HG03097 (cell line): ENCODE measurements at regions not wholly inside any gene's neighbourhood (a gene's known extent, or its start where the extent isn't known, plus 50 kb on each side); places are given as distances from the start of the nearest gene placed in this dataset.

Source experiments
- ATAC-seq: cut with Tn5 transposase; IDR thresholded peaks from one replicate; pipeline ENCODE4 v1.9.1; 2021; ENCODE audit not compliant: unreplicated experiment, low FRiP score

DNA sequence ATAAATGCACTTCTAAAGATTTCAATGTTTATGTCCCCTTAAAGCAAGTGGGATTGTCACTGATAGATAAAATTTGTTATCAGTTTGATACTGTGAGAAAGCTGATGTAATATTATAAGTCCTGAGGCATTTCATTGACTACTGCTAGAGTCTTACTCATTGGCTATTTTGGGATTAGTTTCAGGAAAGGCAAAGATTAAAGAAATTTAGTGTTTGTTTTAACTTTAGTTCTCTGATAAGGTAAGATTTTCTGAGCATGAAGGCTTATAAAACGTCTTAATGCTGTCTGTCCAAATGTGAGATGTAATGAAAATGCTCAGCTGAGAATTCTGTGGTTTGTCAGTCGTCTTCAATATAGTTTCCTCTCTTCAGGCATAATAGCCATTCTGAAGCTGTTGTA lies 886.4 kb upstream of the CDH2 start:
- no peak for ATAC-seq

DNA sequence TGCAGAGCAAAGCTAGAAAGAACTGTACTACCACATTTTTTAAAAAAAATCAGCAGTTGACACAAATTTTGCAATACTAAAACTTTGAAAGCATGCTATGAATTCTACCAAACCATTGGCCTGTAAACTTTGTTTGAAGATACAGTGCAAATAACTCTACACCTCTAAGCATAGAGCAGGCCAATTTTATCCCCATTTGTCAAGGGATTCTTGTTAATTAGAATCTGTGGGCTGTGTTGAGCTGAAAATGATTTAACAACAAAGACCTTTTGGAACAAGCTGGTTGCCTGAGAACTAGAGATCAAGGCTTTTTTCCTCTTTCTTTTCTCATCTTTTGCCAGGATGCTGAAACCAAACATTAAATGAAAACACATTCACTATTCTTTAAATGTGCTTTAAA lies 886.0 kb upstream of the CDH2 start:
- no peak for ATAC-seq

- no peak for ATAC-seq
Observed at GRCh38 chr18:29060349-29060748, 883.4 kb upstream of the CDH2 start.

- ATAC-seq: no peak
Observed at GRCh38 chr18:29057703-29058102, 880.8 kb upstream of the CDH2 start.

DNA sequence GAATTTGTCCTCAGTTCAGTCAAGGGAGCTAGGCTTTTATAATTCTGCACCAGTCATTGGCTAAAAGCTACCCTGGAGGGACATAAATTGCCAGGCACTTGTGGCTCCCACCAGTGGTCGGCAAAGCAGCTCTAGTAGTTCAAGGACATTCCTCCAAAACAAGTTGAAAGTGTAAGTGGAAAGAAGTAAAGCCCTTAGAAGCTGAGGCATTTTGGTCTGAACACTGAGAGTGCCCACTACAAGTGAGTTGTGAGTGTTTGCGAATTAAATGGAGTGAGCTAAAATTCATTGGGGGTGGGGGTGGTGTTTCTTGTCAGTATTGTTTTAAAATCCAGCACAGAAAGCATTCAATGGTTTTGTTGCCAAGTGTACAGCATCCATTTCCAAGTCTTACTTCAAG lies 879.9 kb upstream of the CDH2 start:
- no peak for ATAC-seq

DNA sequence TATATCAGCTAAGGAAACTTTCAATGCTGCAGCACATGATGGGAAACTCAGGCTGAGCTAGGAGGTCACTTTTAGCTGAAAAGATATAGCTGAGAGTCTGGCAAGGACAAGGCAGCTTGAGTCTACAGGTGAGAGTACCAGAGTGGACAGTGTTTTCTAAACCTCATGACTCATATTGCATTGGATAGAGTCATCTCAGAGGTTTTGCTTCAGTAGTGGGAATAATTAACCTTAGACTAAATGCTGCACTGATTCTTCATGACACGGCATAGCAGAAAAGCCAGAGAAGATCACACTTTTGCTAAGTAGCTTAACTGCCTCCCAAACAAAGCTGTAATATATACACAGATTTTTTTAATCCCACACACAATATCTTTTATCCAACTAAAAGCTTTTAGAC lies 865.0 kb upstream of the CDH2 start:
- ATAC-seq: no peak

DNA sequence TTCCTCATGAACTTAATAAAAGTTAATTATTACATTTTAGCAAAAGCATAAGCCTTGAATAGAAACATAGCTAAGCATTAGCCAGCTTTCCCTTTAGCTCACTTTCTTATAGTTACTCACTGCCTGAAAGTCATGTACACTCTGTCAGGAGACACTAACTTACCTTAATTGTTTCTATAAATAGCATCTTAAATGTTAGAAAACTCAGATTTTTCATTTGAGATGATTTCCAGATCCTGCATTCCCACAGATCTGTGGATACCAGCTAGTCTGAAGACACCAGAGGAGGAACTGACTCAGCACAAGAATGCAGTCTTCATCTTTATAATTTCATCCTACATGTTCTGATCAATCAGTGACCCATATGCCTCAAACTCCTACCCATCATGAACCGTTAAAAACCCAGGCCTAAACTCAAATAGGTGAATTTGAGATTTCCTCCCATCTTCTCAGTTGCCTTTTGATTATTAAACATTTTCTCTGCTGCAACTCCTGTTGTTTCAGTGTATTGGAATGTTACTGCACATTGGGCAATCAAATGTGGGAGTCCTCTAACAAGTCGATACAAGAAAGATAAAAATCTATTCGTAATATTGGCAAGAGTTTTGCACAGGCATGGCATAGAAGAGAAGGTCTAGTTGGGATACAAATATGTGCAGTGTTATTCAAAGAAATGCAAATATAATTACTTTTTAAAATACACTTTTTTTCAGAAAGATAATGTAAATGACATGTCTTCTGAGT lies 857.4 kb upstream of the CDH2 start:
- ATAC-seq: no peak

DNA sequence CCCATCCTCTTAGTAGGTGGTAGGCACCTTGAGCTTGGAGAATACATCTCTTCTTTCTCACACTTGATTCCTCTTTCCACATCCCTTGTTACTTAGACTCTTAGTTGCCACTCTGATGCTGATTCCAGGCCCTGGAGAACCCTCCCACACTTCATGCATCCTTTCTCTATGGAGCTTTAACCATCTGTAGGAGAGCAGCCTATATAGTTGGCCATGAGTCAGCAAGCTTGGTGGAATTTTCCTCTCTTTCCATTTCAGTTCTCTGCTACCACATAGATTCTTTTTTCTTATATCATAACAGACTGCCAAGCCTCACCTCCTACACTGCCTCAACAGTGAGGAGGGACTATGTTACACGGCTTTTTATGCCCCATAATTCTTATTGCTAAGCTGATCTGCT lies 851.6 kb upstream of the CDH2 start:
- no peak for ATAC-seq

DNA sequence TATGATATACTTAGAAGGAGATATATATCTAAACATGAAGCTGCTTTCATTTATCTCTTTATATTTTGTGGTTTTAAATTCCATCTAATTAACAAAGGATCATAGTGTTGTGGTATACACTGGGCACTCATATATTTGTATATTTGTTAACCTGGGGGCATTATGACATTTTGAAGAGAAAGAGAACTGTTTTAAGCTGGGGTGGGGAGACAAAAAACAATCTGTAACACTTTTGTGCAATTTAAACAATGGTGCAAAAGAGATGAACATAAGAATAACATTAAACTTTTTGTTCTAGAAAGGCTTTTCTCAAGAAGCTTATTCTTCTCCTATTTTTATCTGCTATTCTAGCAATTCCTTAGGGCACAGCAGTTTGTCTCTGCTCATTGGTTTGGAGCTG lies 842.0 kb upstream of the CDH2 start:
- ATAC-seq: no peak

- ATAC-seq: no peak
Observed at GRCh38 chr18:29012883-29013465, 836.0 kb upstream of the CDH2 start.

DNA sequence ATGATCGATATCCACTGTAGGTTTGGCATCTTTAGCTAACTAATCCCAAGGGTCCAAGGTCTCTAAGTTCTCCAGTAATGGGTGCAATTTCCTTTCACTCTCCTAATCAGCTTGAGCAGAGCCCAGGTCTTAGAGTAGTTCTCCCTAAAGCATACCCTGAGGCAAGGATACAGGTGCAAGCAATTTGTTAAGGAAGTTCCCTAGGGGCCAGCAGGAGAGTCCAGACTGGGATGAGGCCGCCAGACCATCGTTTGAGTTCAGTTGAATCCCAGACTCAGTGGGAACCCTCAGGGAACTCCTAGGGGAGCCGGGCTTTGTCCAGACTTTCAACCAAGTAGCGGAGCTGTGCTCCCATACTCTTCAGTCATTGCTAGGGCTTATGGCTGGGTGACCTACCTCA lies 835.4 kb upstream of the CDH2 start:
- no peak for ATAC-seq

DNA sequence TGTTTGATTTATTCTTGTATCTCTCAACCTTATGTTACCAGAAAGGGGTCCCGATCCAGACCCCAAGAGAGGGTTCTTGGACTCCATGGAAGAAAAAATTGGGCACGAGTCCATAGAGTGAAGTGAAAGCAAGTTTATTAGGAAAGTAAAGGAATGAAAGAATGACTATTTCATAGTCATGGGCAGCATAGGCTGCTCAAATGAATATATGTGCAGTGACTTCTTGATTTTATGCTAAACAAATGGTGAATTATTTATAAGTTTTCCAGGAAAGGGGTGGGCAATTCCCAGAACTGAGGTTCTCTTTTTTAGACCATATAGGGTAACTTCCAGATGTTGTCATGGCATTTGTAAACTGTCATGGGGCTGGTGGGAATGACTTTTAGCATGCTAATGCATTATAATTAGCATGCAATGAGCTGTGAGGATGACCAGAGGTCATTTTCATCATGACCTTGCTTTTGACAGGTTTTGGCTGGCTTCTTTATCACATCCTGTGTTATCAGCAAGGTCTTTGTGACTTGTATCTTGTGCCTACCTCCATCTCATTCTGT lies 832.4 kb upstream of the CDH2 start:
- no peak for ATAC-seq

DNA sequence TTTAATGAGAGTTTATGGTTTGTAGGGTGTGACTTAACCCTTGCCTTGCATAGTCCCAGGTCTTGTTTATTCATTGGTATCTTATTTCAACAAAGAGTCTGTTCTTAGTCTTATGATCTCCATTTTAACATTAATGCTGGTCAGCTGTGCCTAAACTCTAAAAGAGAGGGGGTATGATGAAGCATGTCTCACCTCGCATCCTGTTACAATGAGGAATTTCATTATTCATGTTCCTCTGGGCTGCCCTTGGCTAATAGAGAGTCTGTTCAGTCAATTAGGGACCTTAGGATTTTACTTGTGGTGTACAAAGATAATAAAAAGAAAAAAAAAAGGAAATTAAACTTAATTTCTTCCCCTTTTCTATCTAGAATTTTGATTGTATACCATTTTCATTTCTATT lies 831.9 kb upstream of the CDH2 start:
- ATAC-seq: no peak

- ATAC-seq: no peak
Observed at GRCh38 chr18:29007986-29008654, 831.2 kb upstream of the CDH2 start.

- no peak for ATAC-seq
Observed at GRCh38 chr18:29004921-29005320, 828.0 kb upstream of the CDH2 start.

DNA sequence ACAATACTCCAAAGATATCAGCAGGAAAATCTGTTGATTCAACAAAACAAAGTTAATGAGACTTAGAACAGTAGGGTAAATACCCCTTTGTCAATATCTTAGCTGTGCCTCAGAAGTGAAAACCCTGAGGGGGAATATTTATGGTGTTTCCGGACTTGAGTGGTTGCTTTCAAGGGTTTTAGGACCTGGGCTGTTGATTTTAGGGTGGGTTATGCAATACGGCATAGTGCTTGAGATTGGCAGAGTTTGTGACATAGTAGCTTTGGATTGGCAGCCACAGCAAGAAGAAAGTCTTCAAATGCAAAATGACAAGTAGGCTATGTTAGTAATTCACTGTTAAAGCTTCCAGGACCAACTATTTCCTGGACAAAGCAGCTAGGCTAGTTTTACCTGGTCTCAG lies 826.3 kb upstream of the CDH2 start:
- ATAC-seq: no peak

- ATAC-seq: no peak
Observed at GRCh38 chr18:29002747-29003146, 825.8 kb upstream of the CDH2 start.

DNA sequence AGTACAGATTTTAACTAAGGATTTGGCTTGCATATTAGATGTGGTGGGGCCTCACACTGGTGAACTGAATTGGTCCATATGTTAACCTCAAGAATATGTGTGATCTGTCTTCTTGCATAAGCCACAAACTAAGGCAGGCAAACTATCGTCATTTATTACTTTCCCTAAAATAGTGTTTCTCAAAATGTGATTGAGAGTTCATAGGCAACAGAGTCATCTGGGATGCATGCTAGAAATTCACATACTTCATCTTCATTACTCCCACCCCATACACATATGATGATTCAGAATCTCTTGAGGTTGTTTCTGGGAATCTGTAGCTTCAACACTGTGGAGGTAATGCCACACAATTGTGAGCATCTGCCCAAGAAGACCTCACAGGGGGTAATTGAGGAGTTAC lies 822.8 kb upstream of the CDH2 start:
- ATAC-seq: no peak

GRCh38 chr18:28995319-28995718 lies 818.4 kb upstream of the CDH2 start:
- ATAC-seq: no peak

DNA sequence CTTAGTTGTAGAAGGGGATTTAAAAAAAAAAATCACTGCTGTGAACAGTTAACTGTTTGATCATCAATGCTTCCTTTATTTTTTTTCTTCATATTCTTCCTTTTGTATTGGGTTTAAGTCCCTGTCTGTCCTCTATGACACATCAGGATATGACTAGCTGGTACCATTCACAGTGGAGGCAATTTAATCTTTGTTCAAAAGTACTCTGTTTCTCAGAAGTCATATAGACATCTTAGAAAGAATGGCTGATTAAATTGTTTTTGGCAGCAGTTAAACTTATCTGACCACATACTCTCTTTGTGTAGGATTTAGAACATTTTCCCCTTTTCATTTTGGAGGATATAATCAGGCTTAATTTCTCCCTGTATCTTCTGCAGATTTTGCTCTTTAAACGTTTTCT lies 807.8 kb upstream of the CDH2 start:
- no peak for ATAC-seq

DNA sequence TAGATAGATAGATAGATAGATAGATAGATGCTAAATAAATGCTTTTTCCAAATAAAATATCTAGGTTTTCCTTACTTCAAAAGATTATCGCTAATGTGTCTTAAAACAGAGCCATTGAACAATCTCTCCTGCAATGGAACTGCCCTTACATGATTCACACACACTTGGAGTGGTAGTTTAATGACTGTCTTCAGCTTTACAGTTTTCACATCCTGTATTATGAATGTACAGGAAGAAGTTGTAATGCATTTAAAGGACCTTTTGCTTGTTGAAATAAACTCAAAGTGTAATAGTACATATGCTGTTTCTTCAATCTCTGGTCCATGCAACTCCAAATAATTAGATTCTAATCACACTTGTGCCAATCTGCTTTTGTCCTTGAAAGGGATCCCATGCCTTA lies 797.6 kb upstream of the CDH2 start:
- ATAC-seq: no peak

DNA sequence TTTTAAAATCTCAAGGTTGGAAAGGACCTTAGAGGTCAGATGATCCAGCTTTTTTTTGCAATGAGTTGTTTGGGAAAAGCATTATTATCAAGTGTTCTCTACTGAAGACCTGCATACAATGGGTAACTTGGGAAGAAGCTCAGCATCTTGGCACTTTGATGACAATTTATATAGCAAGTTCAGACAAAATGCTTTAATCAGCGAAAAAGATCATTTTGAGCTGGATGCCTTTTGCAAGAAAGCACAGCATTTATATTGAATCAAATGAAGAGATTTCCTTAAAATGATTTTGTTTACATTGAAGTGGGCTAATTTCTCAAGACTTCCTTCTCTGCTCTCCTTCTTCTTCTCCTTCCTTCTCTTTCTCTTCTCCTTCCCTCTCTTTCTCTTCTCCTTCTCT lies 796.4 kb upstream of the CDH2 start:
- no peak for ATAC-seq
